ENCODE measurements at regions not wholly inside any gene's neighbourhood (a gene's known extent, or its start where the extent isn't known, plus 50 kb on each side); places are given as distances from the start of the nearest gene placed in this dataset.

GRCh38 chr13:106734198-106734597 lies 166.3 kb upstream of the ARGLU1 start:
- no peaks in the 10 kb centered on the region for H3K27me3 ChIP-seq (ENCODE audit: control insufficient read depth, insufficient read depth, low read length)
- H3K4me3 ChIP-seq (ENCODE audit: low read depth, low read length): no peak overlapping the region
- H3K36me3 ChIP-seq (ENCODE audit: control insufficient read depth, insufficient read depth, low read length): no peaks in the 10 kb centered on the region
- TF ChIP-seq CTCF (IDR thresholded peaks at IDR 0.05; ENCODE audit: insufficient read depth, low read length, severe bottlenecking): no peak
- FAIRE-seq (no peak), DNase-seq (ENCODE audit: low read depth) (no peak)

- DNase-seq (ENCODE audit: low read depth) (no peak), FAIRE-seq (no peak)
- Histone ChIP-seq H3K36me3 (ENCODE audit: control insufficient read depth, insufficient read depth, low read length) (no peaks in the 10 kb centered on the region), H3K4me3 (ENCODE audit: low read depth, low read length) (no peak overlapping the region), H3K27me3 (ENCODE audit: control insufficient read depth, insufficient read depth, low read length) (no peaks in the 10 kb centered on the region)
- no peak for TF ChIP-seq CTCF (IDR thresholded peaks at IDR 0.05; ENCODE audit: insufficient read depth, low read length, severe bottlenecking)
These were observed 155.1 kb upstream of the ARGLU1 start for GRCh38 chr13:106723036-106723435.

- no peak for FAIRE-seq
- H3K27me3 ChIP-seq (ENCODE audit: control insufficient read depth, insufficient read depth, low read length): no peaks in the 10 kb centered on the region
- TF ChIP-seq CTCF (IDR thresholded peaks at IDR 0.05; ENCODE audit: insufficient read depth, low read length, severe bottlenecking): no peak
- H3K4me3 ChIP-seq (ENCODE audit: low read depth, low read length): no peak overlapping the region
- H3K36me3 ChIP-seq (ENCODE audit: control insufficient read depth, insufficient read depth, low read length): no peaks in the 10 kb centered on the region
- no peak for DNase-seq (ENCODE audit: low read depth)
These were observed 154.7 kb upstream of the ARGLU1 start for GRCh38 chr13:106722620-106723019.

- DNase-seq (ENCODE audit: low read depth): no peak
- Histone ChIP-seq H3K4me3 (ENCODE audit: low read depth, low read length) (no peak overlapping the region), H3K36me3 (ENCODE audit: control insufficient read depth, insufficient read depth, low read length) (no peaks in the 10 kb centered on the region), H3K27me3 (ENCODE audit: control insufficient read depth, insufficient read depth, low read length) (no peaks in the 10 kb centered on the region)
- TF ChIP-seq CTCF (IDR thresholded peaks at IDR 0.05; ENCODE audit: insufficient read depth, low read length, severe bottlenecking): no peak
- no peak for FAIRE-seq
These were observed 153.7 kb upstream of the ARGLU1 start for GRCh38 chr13:106721599-106721998.

- Histone ChIP-seq H3K4me3 (ENCODE audit: low read depth, low read length) (no peak overlapping the region), H3K27me3 (ENCODE audit: control insufficient read depth, insufficient read depth, low read length) (no peaks in the 10 kb centered on the region), H3K36me3 (ENCODE audit: control insufficient read depth, insufficient read depth, low read length) (no peaks in the 10 kb centered on the region)
- no peak for TF ChIP-seq CTCF (IDR thresholded peaks at IDR 0.05; ENCODE audit: insufficient read depth, low read length, severe bottlenecking)
- FAIRE-seq (no peak), DNase-seq (ENCODE audit: low read depth) (peak; percentile 7)
These were observed 146.5 kb upstream of the ARGLU1 start for GRCh38 chr13:106714271-106714982.

- Histone ChIP-seq H3K27me3 (ENCODE audit: control insufficient read depth, insufficient read depth, low read length) (no peaks in the 10 kb centered on the region), H3K4me3 (ENCODE audit: low read depth, low read length) (no peak overlapping the region), H3K36me3 (ENCODE audit: control insufficient read depth, insufficient read depth, low read length) (no peaks in the 10 kb centered on the region)
- no peak for TF ChIP-seq CTCF (IDR thresholded peaks at IDR 0.05; ENCODE audit: insufficient read depth, low read length, severe bottlenecking)
- DNase-seq (ENCODE audit: low read depth): no peak
- FAIRE-seq: no peak
These were observed 144.4 kb upstream of the ARGLU1 start for GRCh38 chr13:106712381-106712780.

All from bronchial epithelial cell (primary cell).